HEK293T (cell line): ENCODE measurements at regions not wholly inside any gene's neighbourhood (a gene's known extent, or its start where the extent isn't known, plus 50 kb on each side); places are given as distances from the start of the nearest gene placed in this dataset.
"Not testable (repeated sequence)": the region's sequence is repeated elsewhere in the genome, so short reads cannot be mapped to it uniquely, and the experiment has no call there.

Experiments used
- CTCF ChIA-PET: fragments of 350-600 bp; formaldehyde crosslinking; extraction: SDS; loops from one replicate; lab custom pipeline; 2021; ENCODE audit warnings: antibody characterized with exemption, inconsistent platforms; lab: Yijun Ruan, JAX
- POLR2A ChIA-PET: fragments of 350-600 bp; formaldehyde crosslinking; extraction: SDS; loops from one replicate; lab custom pipeline; 2020; ENCODE audit warnings: antibody characterized with exemption, inconsistent platforms; lab: Yijun Ruan, JAX
- DNase-seq: peaks from one replicate; pipeline ENCODE4 v3.0.0; 2012; ENCODE audit warnings: mixed read lengths; ENCODE audit errors: extremely low spot score
- ARNT ChIP-seq: fragments of 450-650 bp; IDR thresholded peaks from 2 replicates; pipeline ENCODE4 v1.6.1; 2017; ENCODE audit warnings: mild to moderate bottlenecking
- BHLHE40 ChIP-seq: fragments of 450-650 bp; IDR thresholded peaks from 2 replicates; pipeline ENCODE4 v1.6.1; 2016; ENCODE audit warnings: mild to moderate bottlenecking, moderate library complexity, borderline replicate concordance
- CTBP1 ChIP-seq: fragments of 450-650 bp; IDR thresholded peaks from 2 replicates; pipeline ENCODE4 v1.6.1; 2016; ENCODE audit warnings: borderline replicate concordance
- ELF4 ChIP-seq: fragments of 450-650 bp; IDR thresholded peaks from 2 replicates; pipeline ENCODE4 v1.6.1; 2017; ENCODE audit warnings: antibody characterized with exemption
- FOXA1 ChIP-seq: fragments of 450-650 bp; IDR thresholded peaks from 2 replicates; pipeline ENCODE4 v1.6.1; 2016; ENCODE audit warnings: mild to moderate bottlenecking
- FOXK2 ChIP-seq: fragments of 450-650 bp; IDR thresholded peaks from 2 replicates; pipeline ENCODE4 v1.6.1; 2016; ENCODE audit warnings: mild to moderate bottlenecking
- FOXM1 ChIP-seq: fragments of 450-650 bp; IDR thresholded peaks from 2 replicates; pipeline ENCODE4 v1.6.1; 2017; ENCODE audit warnings: mild to moderate bottlenecking, borderline replicate concordance
- HDGF ChIP-seq: fragments of 450-650 bp; IDR thresholded peaks from 2 replicates; pipeline ENCODE4 v1.6.1; 2017; ENCODE audit warnings: antibody characterized with exemption, borderline replicate concordance
- L3MBTL2 ChIP-seq: fragments of 450-650 bp; conservative IDR thresholded peaks from 2 replicates; pipeline ENCODE4 v1.6.1; 2016; ENCODE audit warnings: mild to moderate bottlenecking
- LEF1 ChIP-seq: fragments of 450-650 bp; IDR thresholded peaks from 2 replicates; pipeline ENCODE4 v1.6.1; 2017; ENCODE audit warnings: mild to moderate bottlenecking, borderline replicate concordance
- NFRKB ChIP-seq: fragments of 450-650 bp; IDR thresholded peaks from 2 replicates; pipeline ENCODE4 v1.6.1; 2016; ENCODE audit warnings: mild to moderate bottlenecking, moderate library complexity
- PKNOX1 ChIP-seq: fragments of 450-650 bp; IDR thresholded peaks from 2 replicates; pipeline ENCODE4 v1.6.1; 2016
- SP1 ChIP-seq: fragments of 450-650 bp; IDR thresholded peaks from 2 replicates; pipeline ENCODE4 v1.6.1; 2017
- SUZ12 ChIP-seq: fragments of 450-650 bp; IDR thresholded peaks from 2 replicates; pipeline ENCODE4 v1.6.1; 2016; ENCODE audit warnings: mild to moderate bottlenecking
- TARDBP ChIP-seq: fragments of 450-650 bp; IDR thresholded peaks from 2 replicates; pipeline ENCODE4 v1.6.1; 2016
- ZNF384 ChIP-seq: fragments of 450-650 bp; IDR thresholded peaks from 2 replicates; pipeline ENCODE4 v1.6.1; 2016

GRCh38 chr2:39494784-39495251 is 57.7 kb upstream of the MAP4K3 start:
- TF ChIP-seq TARDBP (no peak), FOXK2 (no peak), NFRKB (no peak)
- no peak for DNase-seq
- ChIA-PET CTCF (no interaction called here), POLR2A (no interaction called here)

DNA sequence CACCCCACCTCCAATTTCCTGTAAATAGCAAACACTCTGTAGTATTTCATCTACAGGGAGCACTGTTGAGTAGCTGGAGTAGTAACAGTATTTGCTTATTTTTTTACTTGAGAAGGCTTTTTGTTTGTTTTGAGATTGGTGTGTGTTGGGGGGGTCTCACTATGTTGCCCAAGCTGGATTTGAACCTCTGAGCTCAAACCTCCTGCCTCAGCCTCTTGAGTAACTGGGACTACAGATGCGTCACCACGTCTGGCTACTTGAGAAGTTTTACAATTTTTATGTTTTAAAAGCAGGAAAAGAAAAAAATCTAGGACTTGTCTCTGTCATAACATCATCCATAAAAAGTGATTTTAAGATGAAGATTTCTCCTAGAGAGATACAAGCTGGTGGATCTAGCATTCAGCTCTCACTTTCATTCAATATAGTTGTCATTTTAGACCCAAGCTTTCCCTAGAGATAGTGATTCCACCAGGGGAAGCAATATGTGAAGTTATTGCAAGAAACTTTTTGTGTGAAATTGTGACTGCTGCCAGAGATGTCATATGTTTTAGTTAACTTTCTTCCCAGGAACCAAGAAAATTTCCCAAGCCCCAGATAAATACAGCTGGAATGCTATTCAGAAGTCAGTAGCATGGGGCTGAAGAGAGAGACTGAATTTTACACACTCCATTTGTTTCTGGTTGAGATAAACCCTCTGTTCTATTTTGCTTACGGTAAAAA is 60.2 kb upstream of the MAP4K3 start:
- POLR2A ChIA-PET = no interaction called here
- DNase-seq = no peak
- CTCF ChIA-PET = interaction anchor here (0.6 kb wide), 1 partner anchor 29 kb away, joined by 3 read pairs; no protein-coding TSS in a partner anchor
- no peak for TF ChIP-seq LEF1

GRCh38 chr2:39498176-39498575 is 61.1 kb upstream of the MAP4K3 start:
- POLR2A ChIA-PET, DNase-seq, CTCF ChIA-PET: not testable (repeated sequence)

DNA sequence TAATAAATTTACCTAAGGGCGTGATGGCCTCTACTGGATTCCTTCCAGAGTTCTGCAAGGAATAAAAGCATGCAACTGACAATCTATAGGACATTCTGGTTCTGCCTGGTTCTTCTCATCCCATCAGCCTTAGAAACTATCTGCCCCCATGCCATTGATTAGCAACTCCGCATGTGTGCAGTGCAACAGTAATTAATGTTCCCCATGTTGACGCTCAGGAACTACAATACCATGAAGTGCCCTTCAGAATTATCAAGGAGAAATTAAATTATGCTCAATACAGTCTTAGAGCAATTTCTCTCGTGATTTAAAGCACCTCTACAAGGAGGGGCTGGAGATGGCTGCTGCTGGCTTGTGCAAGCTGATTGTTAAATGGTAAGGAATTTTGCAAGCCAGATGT is 61.7 kb upstream of the MAP4K3 start:
- ChIA-PET CTCF (no interaction called here), POLR2A (no interaction called here)
- no peak for DNase-seq
- TF ChIP-seq L3MBTL2 (no peak), PKNOX1 (no peak)

DNA sequence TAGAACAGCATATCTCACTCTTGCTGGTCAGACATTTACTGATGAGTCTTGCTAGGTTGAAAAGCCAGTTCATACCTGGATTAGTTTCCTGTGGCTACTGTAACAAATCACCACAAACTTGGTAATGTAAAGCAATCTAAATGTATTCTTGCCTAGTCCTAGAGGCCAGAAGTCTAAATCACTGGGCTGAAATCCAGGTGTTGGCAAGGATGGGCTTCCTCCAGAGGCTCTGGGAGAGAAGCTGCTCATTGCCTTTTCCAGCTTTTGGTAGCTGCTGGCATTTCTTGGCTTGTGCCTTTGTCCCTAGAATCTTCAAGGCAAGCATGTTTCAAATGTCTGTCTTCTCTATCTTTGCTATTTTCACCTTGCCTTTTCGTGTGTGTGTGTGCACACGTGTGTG is 62.3 kb upstream of the MAP4K3 start:
- ChIA-PET POLR2A (no interaction called here), CTCF (no interaction called here)
- no peak for DNase-seq
- TF ChIP-seq ZNF384 (no peak), FOXM1 (no peak), LEF1 (no peak), CTBP1 (no peak), ELF4 (no peak), TARDBP (no peak), L3MBTL2 (no peak)

GRCh38 chr2:39501412-39501811 is 64.3 kb upstream of the MAP4K3 start:
- DNase-seq = no peak
- no peak for TF ChIP-seq FOXM1
- no peak for TF ChIP-seq FOXK2
- no peak for TF ChIP-seq SP1
- no peak for TF ChIP-seq PKNOX1
- no peak for TF ChIP-seq ELF4
- POLR2A ChIA-PET = no interaction called here
- CTCF ChIA-PET = no interaction called here

- DNase-seq = no peak
- POLR2A ChIA-PET = no interaction called here
- TF ChIP-seq FOXK2 = no peak
- no peak for TF ChIP-seq ZNF384
- no peak for TF ChIP-seq LEF1
- CTCF ChIA-PET = no interaction called here
These were observed 66.2 kb upstream of the MAP4K3 start for GRCh38 chr2:39503277-39503676.

- DNase-seq = no peak
- ChIA-PET POLR2A (no interaction called here), CTCF (no interaction called here)
- no peak for TF ChIP-seq BHLHE40
- TF ChIP-seq PKNOX1 = no peak
- no peak for TF ChIP-seq NFRKB
- TF ChIP-seq ZNF384 = no peak
- no peak for TF ChIP-seq ARNT
These were observed 67.8 kb upstream of the MAP4K3 start for GRCh38 chr2:39504790-39505335.

DNA sequence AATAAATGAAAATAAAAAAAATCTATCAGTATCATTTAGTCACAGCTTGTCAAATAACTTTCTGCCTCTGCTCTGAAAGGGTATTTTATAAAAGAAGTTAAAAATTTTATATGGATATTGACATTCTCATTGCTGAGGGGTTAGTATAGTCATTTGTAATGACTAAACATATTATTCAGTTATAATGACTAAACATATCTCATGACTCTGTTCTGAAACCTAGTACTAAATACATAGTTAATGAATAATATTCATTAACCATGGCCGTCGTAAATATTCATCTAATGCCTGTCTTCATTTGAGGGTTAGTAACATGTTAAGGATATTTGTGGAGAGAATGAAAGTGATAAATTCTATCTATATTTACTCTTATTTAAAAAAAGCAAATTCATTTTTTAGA is 69.1 kb upstream of the MAP4K3 start:
- TF ChIP-seq SUZ12 (no peak), FOXM1 (no peak), ELF4 (no peak), ZNF384 (no peak), FOXK2 (no peak), L3MBTL2 (no peak), SP1 (no peak), ARNT (no peak), HDGF (no peak), PKNOX1 (no peak), TARDBP (no peak), LEF1 (no peak), FOXA1 (no peak), BHLHE40 (no peak), CTBP1 (no peak), NFRKB (no peak)
- POLR2A ChIA-PET = no interaction called here
- DNase-seq = no peak
- CTCF ChIA-PET = no interaction called here
